K562 (cell line): ENCODE measurements at regions not wholly inside any gene's neighbourhood (a gene's known extent, or its start where the extent isn't known, plus 50 kb on each side); places are given as distances from the start of the nearest gene placed in this dataset.

Experiments
- ATAC-seq: fragments of 200-7000 bp; cut with Tn5 transposase; 3 replicates; pipeline ENCODE4 v1.9.1; 2020; ENCODE audit warnings: moderate library complexity
- BruUV-seq: library from RNA; stranded (reverse); fragments of 400-500 nt; replicated peaks from 2 replicates; lab custom pipeline; 2021; lab: Mats Ljungman, UMichigan
- CTCF ChIA-PET: fragments of 300-600 bp; formaldehyde crosslinking; extraction: SDS; loops from one replicate; lab custom pipeline; 2021; ENCODE audit warnings: low intra/inter-chr PET ratio; lab: Yijun Ruan, JAX
- POLR2A ChIA-PET: fragments of 300-600, 350-650 bp; sonication (Branson Sonifier 250); formaldehyde crosslinking; extraction: SDS; loops from one replicate; lab custom pipeline; 2021; ENCODE audit warnings: antibody characterized with exemption, inconsistent platforms; lab: Yijun Ruan, JAX
- DNase-seq, 4 experiments: peaks; one replicate each; pipeline versions ENCODE4 v3.0.0 to v3.0.0-alpha.2; 2011 to 2018; ENCODE audit warnings: low spot score in 3 of 4, mixed read lengths in 3 of 4; ENCODE audit errors: extremely low read depth in 1 of 4
- FAIRE-seq: peaks from 2 replicates; lab custom pipeline; 2011; peaks lifted over from hg19 to GRCh38; lab: Jason Lieb, UNC
- H2AFZ ChIP-seq: 2 replicates; pipeline ENCODE4 v1.6.0; 2011; ENCODE audit warnings: low read depth, low read length, control low read depth, inconsistent platforms
- H3K27ac ChIP-seq: fragments of 200-600 bp; 3 replicates; pipeline ENCODE4 v1.8.0; 2011; ENCODE audit warnings: low read depth, mild to moderate bottlenecking, control low read depth, inconsistent platforms, low read length, moderate library complexity, mixed read lengths; ENCODE audit errors: extremely low read depth
- H3K27me3 ChIP-seq, 2 experiments: fragments of 300-600 bp in 1 of 2; 2 replicates in 1 of 2; 3 replicates in 1 of 2; pipeline versions ENCODE4 v1.6.0 to v1.8.0; 2011; ENCODE audit warnings: inconsistent platforms in 2 of 2, low read length in 2 of 2, mild to moderate bottlenecking in 1 of 2, mixed read lengths in 1 of 2, moderate library complexity in 1 of 2; ENCODE audit not compliant: control insufficient read depth in 2 of 2, insufficient read depth in 2 of 2
- H3K36me3 ChIP-seq: fragments of 300-600 bp; 3 replicates; pipeline ENCODE4 v1.8.0; 2011; ENCODE audit warnings: mild to moderate bottlenecking, low read length, inconsistent platforms; ENCODE audit not compliant: control insufficient read depth, insufficient read depth
- H3K4me1 ChIP-seq, 2 experiments: fragments of 200-600 bp in 1 of 2; replicated peaks in 1 of 2; 2 replicates in 1 of 2; 3 replicates in 1 of 2; pipeline versions ENCODE4 v1.5.1 to v1.8.0; 2011; ENCODE audit warnings: inconsistent platforms in 2 of 2, low read length in 2 of 2, mild to moderate bottlenecking in 1 of 2, mixed read lengths in 1 of 2, moderate library complexity in 1 of 2; ENCODE audit not compliant: control insufficient read depth in 2 of 2, insufficient read depth in 2 of 2
- H3K4me2 ChIP-seq: 2 replicates; pipeline ENCODE4 v1.6.1; 2011; ENCODE audit warnings: low read length, control low read depth, inconsistent platforms, mixed read lengths; ENCODE audit not compliant: insufficient read depth
- H3K4me3 ChIP-seq: fragments of 200-600 bp; sonication (generic), shearing (Covaris generic); 2 replicates; pipeline ENCODE4 v1.5.1; 2016; ENCODE audit warnings: control low read depth, inconsistent platforms
- H3K79me2 ChIP-seq: fragments of 200-600 bp; 3 replicates; pipeline ENCODE4 v1.8.0; 2011; ENCODE audit warnings: low read length, inconsistent platforms; ENCODE audit not compliant: control insufficient read depth, insufficient read depth
- H3K9ac ChIP-seq, 2 experiments: 2 replicates each; pipeline versions ENCODE4 v1.6.0 to v1.6.1; 2011; ENCODE audit warnings: low read depth in 2 of 2, low read length in 2 of 2, control low read depth in 1 of 2, inconsistent platforms in 1 of 2, mild to moderate bottlenecking in 1 of 2, mixed read lengths in 1 of 2; ENCODE audit not compliant: insufficient read depth in 1 of 2
- H3K9me1 ChIP-seq: one replicate; pipeline ENCODE4 v1.6.0; 2011; ENCODE audit warnings: inconsistent platforms, mild to moderate bottlenecking, low read length, moderate library complexity; ENCODE audit not compliant: control insufficient read depth, insufficient read depth
- H3K9me3 ChIP-seq: replicated peaks from 2 replicates; pipeline ENCODE4 v1.5.1; 2011; ENCODE audit warnings: low read depth, low read length, inconsistent platforms; ENCODE audit not compliant: control insufficient read depth, insufficient read depth
- H4K20me1 ChIP-seq: replicated peaks from 2 replicates; pipeline ENCODE4 v1.6.1; 2011; ENCODE audit warnings: low read length, inconsistent platforms, mixed read lengths; ENCODE audit not compliant: control insufficient read depth, insufficient read depth
- CBX8 ChIP-seq: fragments of 200-600 bp; sonication (generic); IDR thresholded peaks from 2 replicates; pipeline ENCODE4 v1.6.1; 2012; ENCODE audit warnings: borderline replicate concordance, mixed run types, low read depth, mild to moderate bottlenecking, moderate library complexity, mixed read lengths, low read length, control low read depth, inconsistent platforms; ENCODE audit not compliant: poor library complexity, severe bottlenecking; ENCODE audit errors: extremely low read depth
- CREM ChIP-seq: IDR thresholded peaks from 2 replicates; pipeline ENCODE4 v1.6.1; 2014; ENCODE audit warnings: antibody characterized with exemption, low read depth
- EP300 ChIP-seq: IDR thresholded peaks from 2 replicates; pipeline ENCODE4 v1.6.1; 2012; ENCODE audit warnings: low read length, improper control_type of control experiment
- FOXJ2 ChIP-seq: fragments of 200-800 bp; sonication (Bioruptor generic); IDR thresholded peaks from 2 replicates; pipeline ENCODE4 v1.6.1; 2016; ENCODE audit warnings: missing genetic modification characterization, missing compliant biosample characterization
- IRF2 ChIP-seq: sonication (generic); formaldehyde crosslinking; IDR thresholded peaks from 2 replicates; pipeline ENCODE4 v1.8.1; 2022; ENCODE audit warnings: mild to moderate bottlenecking, missing genetic modification reagents
- KAT7 ChIP-seq: sonication (generic); formaldehyde crosslinking; IDR thresholded peaks from 2 replicates; pipeline ENCODE4 v1.8.0; 2022; ENCODE audit warnings: missing genetic modification reagents, mild to moderate bottlenecking, borderline replicate concordance
- MAFF ChIP-seq: IDR thresholded peaks from 2 replicates; pipeline ENCODE4 v1.6.1; 2012; ENCODE audit warnings: low read length, improper control_type of control experiment
- NR3C1 ChIP-seq: sonication (generic); formaldehyde crosslinking; IDR thresholded peaks from 2 replicates; pipeline ENCODE4 v1.8.1; 2022; ENCODE audit warnings: missing genetic modification reagents
- PTTG1 ChIP-seq: fragments of 450-650 bp; IDR thresholded peaks from 2 replicates; pipeline ENCODE4 v1.6.1; 2016; ENCODE audit warnings: low read depth, mild to moderate bottlenecking, missing genetic modification characterization, missing compliant biosample characterization
- SAFB ChIP-seq: fragments of 200-400 bp; formaldehyde crosslinking; IDR thresholded peaks from 2 replicates; pipeline ENCODE4 v1.6.1; 2017; ENCODE audit warnings: low read depth, low read length, borderline replicate concordance
- TAF1 ChIP-seq: IDR thresholded peaks from 2 replicates; pipeline ENCODE4 v1.6.1; 2011; ENCODE audit warnings: mild to moderate bottlenecking, low read length, moderate library complexity; ENCODE audit not compliant: insufficient read depth, control insufficient read depth, severe bottlenecking; ENCODE audit errors: extremely low read depth
- TAF7 ChIP-seq: fragments of 450-650 bp; IDR thresholded peaks from 2 replicates; pipeline ENCODE4 v1.6.1; 2016; ENCODE audit warnings: missing genetic modification characterization, missing compliant biosample characterization
- TFAM ChIP-seq: fragments of 250-450 bp; sonication (Bioruptor Pico); conservative IDR thresholded peaks from 2 replicates; pipeline ENCODE4 v1.5.0; 2021; ENCODE audit warnings: mild to moderate bottlenecking, moderate library complexity
- ZNF143 ChIP-seq: sonication (generic); formaldehyde crosslinking; IDR thresholded peaks from 2 replicates; pipeline ENCODE4 v1.9.0; 2022; ENCODE audit warnings: mild to moderate bottlenecking, missing genetic modification reagents
- ZNF165 ChIP-seq: fragments of 250-450 bp; sonication (Bioruptor Pico); IDR thresholded peaks from 2 replicates; pipeline ENCODE4 v1.4.0; 2020; ENCODE audit warnings: borderline replicate concordance
- ZNF263 ChIP-seq: sonication (generic); formaldehyde crosslinking; IDR thresholded peaks from 2 replicates; pipeline ENCODE4 v1.8.0; 2022; ENCODE audit warnings: mild to moderate bottlenecking, missing genetic modification reagents, borderline replicate concordance
- ZNF408 ChIP-seq: fragments of 250-450 bp; sonication (Bioruptor Pico); IDR thresholded peaks from 2 replicates; pipeline ENCODE4 v1.4.0; 2020; ENCODE audit warnings: low read depth, mild to moderate bottlenecking, moderate library complexity
- ZNF583 ChIP-seq: fragments of 250-450 bp; sonication (Bioruptor Pico); IDR thresholded peaks from 2 replicates; pipeline ENCODE4 v1.4.0; 2020
- ZNF707 ChIP-seq: fragments of 250-450 bp; sonication (Bioruptor Pico); conservative IDR thresholded peaks from 2 replicates; pipeline ENCODE4 v1.8.0; 2022; ENCODE audit warnings: inconsistent platforms, mild to moderate bottlenecking, moderate library complexity
- WGBS: fragments of 100-300 bp; shearing (Covaris generic); methylation state at CpG from one replicate; pipeline ENCODE4 v1.1.6; 2016; ENCODE audit warnings: low coverage, mixed read lengths; ENCODE audit not compliant: insufficient coverage; ENCODE audit errors: missing lambda C conversion rate; 5-methylcytosine and 5-hydroxymethylcytosine counted together
- in situ Hi-C: fragments of 300-500 bp; cut with MboI; formaldehyde crosslinking; loops from 4 replicates; pipeline ENCODE4 v1.15.0; 2018; ENCODE audit warnings: inconsistent platforms, mixed read lengths
- intact Hi-C: fragments of 100-400 bp; cut with micrococcal nuclease; formaldehyde crosslinking; loops from 2 replicates; pipeline ENCODE4 v1.14.2; 2022
- TF ChIP-seq, protein P1 (sequence below), 2 experiments: fragments of 450-650 bp; conservative IDR thresholded peaks; 2 replicates each; pipeline ENCODE4 v1.6.1; 2017; ENCODE audit warnings: mild to moderate bottlenecking in 2 of 2, moderate library complexity in 2 of 2
- TF ChIP-seq, protein P2 (sequence below): fragments of 200-800 bp; sonication (Bioruptor generic); IDR thresholded peaks from 2 replicates; pipeline ENCODE4 v1.6.1; 2017; ENCODE audit warnings: missing genetic modification characterization, missing compliant biosample characterization

DNA sequence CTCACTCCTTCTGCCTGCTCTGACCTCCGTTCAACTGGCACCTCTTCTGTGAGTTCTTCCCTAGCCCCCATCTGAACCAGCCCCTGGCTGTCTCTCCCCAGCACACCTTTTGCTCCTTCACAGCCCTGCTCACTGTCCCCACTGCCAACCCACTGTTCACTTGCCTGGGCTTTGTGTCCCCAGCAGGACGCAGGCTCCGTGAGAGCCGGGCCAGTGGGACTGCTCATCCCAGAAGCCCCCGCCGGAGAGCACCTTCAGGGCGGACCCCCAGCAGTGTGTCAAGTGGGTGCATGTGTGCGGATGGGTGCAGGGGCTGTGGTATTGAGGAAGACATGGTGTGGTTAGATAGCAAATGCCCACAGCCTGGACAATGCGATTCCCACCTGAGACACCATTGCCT, 148.4 kb upstream of the RNF32 start (continued):
- TF ChIP-seq, protein P1, sequence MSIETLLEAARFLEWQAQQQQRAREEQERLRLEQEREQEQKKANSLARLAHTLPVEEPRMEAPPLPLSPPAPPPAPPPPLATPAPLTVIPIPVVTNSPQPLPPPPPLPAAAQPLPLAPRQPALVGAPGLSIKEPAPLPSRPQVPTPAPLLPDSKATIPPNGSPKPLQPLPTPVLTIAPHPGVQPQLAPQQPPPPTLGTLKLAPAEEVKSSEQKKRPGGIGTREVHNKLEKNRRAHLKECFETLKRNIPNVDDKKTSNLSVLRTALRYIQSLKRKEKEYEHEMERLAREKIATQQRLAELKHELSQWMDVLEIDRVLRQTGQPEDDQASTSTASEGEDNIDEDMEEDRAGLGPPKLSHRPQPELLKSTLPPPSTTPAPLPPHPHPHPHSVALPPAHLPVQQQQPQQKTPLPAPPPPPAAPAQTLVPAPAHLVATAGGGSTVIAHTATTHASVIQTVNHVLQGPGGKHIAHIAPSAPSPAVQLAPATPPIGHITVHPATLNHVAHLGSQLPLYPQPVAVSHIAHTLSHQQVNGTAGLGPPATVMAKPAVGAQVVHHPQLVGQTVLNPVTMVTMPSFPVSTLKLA (conservative IDR thresholded peaks at IDR 0.05), result no peak
- TF ChIP-seq IRF2 (CRISPR knock-in tag) (no peak), ZNF165 (CRISPR knock-in tag) (no peak), SAFB (no peak), TFAM (CRISPR knock-in tag) (no peak)

DNA sequence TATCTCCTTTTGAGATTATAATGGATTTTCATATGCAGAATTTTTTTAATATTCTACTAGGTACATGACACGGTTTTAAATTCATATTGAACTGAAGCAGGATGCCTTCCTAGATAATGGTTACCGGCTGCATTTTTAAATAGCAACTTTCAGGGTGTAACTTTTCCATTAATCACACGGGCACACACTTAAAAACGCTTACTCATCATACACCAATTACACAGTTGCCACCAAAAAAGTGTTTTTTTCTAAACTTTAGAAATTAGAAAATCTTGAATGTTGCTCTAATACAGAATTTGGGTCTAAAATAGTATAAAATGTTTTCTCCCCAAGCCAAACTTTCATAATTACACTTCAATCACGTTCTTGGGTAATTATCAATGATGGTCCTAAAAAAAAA, 149.1 kb upstream of the RNF32 start:
- no TSS peak for BruUV-seq
- CTCF ChIA-PET, result no interaction called here
- H3K9ac ChIP-seq, result no peak overlapping the region
- no peaks in the 10 kb centered on the region for H3K79me2 ChIP-seq
- H3K9me1 ChIP-seq, result no peaks in the 10 kb centered on the region
- H2AFZ ChIP-seq, result no peak overlapping the region
- in situ Hi-C loops (no loop called here), intact Hi-C loops (no loop called here)
- no peak for FAIRE-seq
- H3K4me2 ChIP-seq, result no peak overlapping the region
- peaks cover 38 to 51% of the 10 kb centered on the region in 2 experiments for H3K27me3 ChIP-seq
- H3K4me3 ChIP-seq, result no peak overlapping the region
- POLR2A ChIA-PET, result interaction anchor here (0.6 kb wide), 1 partner anchor 898 kb away, joined by 3 read pairs; no protein-coding TSS in a partner anchor
- peaks cover 0 to 2% of the 10 kb centered on the region in 2 experiments; a peak in 1 of 5 replicates for H3K4me1 ChIP-seq
- H3K27ac ChIP-seq, result no peak overlapping the region
- 0% methylated on average over 5 of the region's 5 CpGs for WGBS
- no peak for DNase-seq
- no peak for ATAC-seq
- H3K9me3 ChIP-seq, result no peaks in the 10 kb centered on the region
- H4K20me1 ChIP-seq, result no peaks in the 10 kb centered on the region
- H3K36me3 ChIP-seq, result no peaks in the 10 kb centered on the region
- TF ChIP-seq ZNF143 (CRISPR knock-in tag) (no peak), EP300 (no peak), KAT7 (CRISPR knock-in tag) (no peak), ZNF583 (CRISPR knock-in tag) (no peak), CBX8 (no peak), FOXJ2 (tag) (no peak), ZNF408 (CRISPR knock-in tag) (no peak), CREM (no peak), MAFF (peak; percentile 79), TAF1 (no peak), NR3C1 (no peak), PTTG1 (no peak), ZNF263 (no peak), TAF7 (tag) (no peak), ZNF707 (CRISPR knock-in tag) (no peak)
- TF ChIP-seq, protein P2, sequence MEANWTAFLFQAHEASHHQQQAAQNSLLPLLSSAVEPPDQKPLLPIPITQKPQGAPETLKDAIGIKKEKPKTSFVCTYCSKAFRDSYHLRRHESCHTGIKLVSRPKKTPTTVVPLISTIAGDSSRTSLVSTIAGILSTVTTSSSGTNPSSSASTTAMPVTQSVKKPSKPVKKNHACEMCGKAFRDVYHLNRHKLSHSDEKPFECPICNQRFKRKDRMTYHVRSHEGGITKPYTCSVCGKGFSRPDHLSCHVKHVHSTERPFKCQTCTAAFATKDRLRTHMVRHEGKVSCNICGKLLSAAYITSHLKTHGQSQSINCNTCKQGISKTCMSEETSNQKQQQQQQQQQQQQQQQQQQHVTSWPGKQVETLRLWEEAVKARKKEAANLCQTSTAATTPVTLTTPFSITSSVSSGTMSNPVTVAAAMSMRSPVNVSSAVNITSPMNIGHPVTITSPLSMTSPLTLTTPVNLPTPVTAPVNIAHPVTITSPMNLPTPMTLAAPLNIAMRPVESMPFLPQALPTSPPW (CRISPR knock-in tag), result no peak
